H9 (cell line): ENCODE measurements at regions not wholly inside any gene's neighbourhood (a gene's known extent, or its start where the extent isn't known, plus 50 kb on each side); places are given as distances from the start of the nearest gene placed in this dataset.
A peak's percentile ranks its signal among the peaks of the same experiment; 100 is the strongest.

ENCODE experiments used
- DNase-seq: peaks from one replicate; pipeline ENCODE4 v3.0.0-alpha.2; 2017
- H2AFZ ChIP-seq: one replicate; pipeline ENCODE4 v1.6.1; 2013; ENCODE audit warnings: mild to moderate bottlenecking, low read length, control low read depth, moderate library complexity
- H2AK5ac ChIP-seq: 2 replicates; pipeline ENCODE4 v1.6.1; 2013; ENCODE audit warnings: low read length, control low read depth, mixed read lengths; ENCODE audit not compliant: insufficient read length
- H2BK120ac ChIP-seq: one replicate; pipeline ENCODE4 v1.6.1; 2013; ENCODE audit warnings: low read depth, mild to moderate bottlenecking, low read length, control low read depth, inconsistent platforms; ENCODE audit not compliant: poor library complexity, severe bottlenecking
- H2BK12ac ChIP-seq: 2 replicates; pipeline ENCODE4 v1.6.1; 2013; ENCODE audit warnings: low read length, control low read depth, mixed read lengths, low read depth; ENCODE audit not compliant: insufficient read length
- H2BK15ac ChIP-seq: 2 replicates; pipeline ENCODE4 v1.6.1; 2013; ENCODE audit warnings: low read depth, low read length, control low read depth
- H2BK20ac ChIP-seq: one replicate; pipeline ENCODE4 v1.6.1; 2013; ENCODE audit warnings: low read depth, mild to moderate bottlenecking, low read length, control low read depth, inconsistent platforms; ENCODE audit not compliant: poor library complexity, severe bottlenecking
- H2BK5ac ChIP-seq: 2 replicates; pipeline ENCODE4 v1.6.1; 2013; ENCODE audit warnings: low read length, control low read depth, mixed read lengths; ENCODE audit not compliant: insufficient read length
- H3K14ac ChIP-seq: 2 replicates; pipeline ENCODE4 v1.6.1; 2013; ENCODE audit warnings: low read length, control low read depth; ENCODE audit not compliant: insufficient read depth
- H3K18ac ChIP-seq: 2 replicates; pipeline ENCODE4 v1.6.1; 2013; ENCODE audit warnings: low read depth, mild to moderate bottlenecking, mixed read lengths, low read length, control low read depth; ENCODE audit not compliant: insufficient read length
- H3K23ac ChIP-seq: 2 replicates; pipeline ENCODE4 v1.6.1; 2013; ENCODE audit warnings: low read length, control low read depth, mixed read lengths, low read depth; ENCODE audit not compliant: insufficient read length
- H3K23me2 ChIP-seq: 2 replicates; pipeline ENCODE4 v1.6.1; 2013; ENCODE audit warnings: low read depth, mild to moderate bottlenecking, mixed read lengths, low read length, control low read depth; ENCODE audit not compliant: insufficient read length, poor library complexity, severe bottlenecking
- H3K27ac ChIP-seq: 2 replicates; pipeline ENCODE4 v1.5.1; 2013; ENCODE audit warnings: low read length, control low read depth, mixed read lengths, low read depth; ENCODE audit not compliant: insufficient read length
- H3K27me3 ChIP-seq: 2 replicates; pipeline ENCODE4 v1.6.1; 2013; ENCODE audit warnings: low read length, control low read depth, inconsistent platforms; ENCODE audit not compliant: insufficient read depth
- H3K4ac ChIP-seq: 2 replicates; pipeline ENCODE4 v1.6.1; 2013; ENCODE audit warnings: low read depth, mild to moderate bottlenecking, control low read depth, inconsistent platforms, low read length, moderate library complexity
- H3K4me1 ChIP-seq: 2 replicates; pipeline ENCODE4 v1.6.1; 2013; ENCODE audit warnings: low read length, control low read depth, inconsistent platforms; ENCODE audit not compliant: insufficient read depth
- H3K4me2 ChIP-seq: 2 replicates; pipeline ENCODE4 v1.6.1; 2013; ENCODE audit warnings: low read length, control low read depth, mixed read lengths; ENCODE audit not compliant: insufficient read length, insufficient read depth
- H3K56ac ChIP-seq: 2 replicates; pipeline ENCODE4 v1.6.1; 2013; ENCODE audit warnings: low read depth, mild to moderate bottlenecking, mixed read lengths, low read length, control low read depth; ENCODE audit not compliant: insufficient read length
- H3K79me1 ChIP-seq: 2 replicates; pipeline ENCODE4 v1.6.1; 2013; ENCODE audit warnings: low read depth, mild to moderate bottlenecking, moderate library complexity, low read length, control low read depth, inconsistent platforms; ENCODE audit not compliant: insufficient read depth, poor library complexity, severe bottlenecking
- H3K79me2 ChIP-seq: 2 replicates; pipeline ENCODE4 v1.6.1; 2013; ENCODE audit warnings: low read length, control low read depth, inconsistent platforms; ENCODE audit not compliant: insufficient read depth
- H3K9ac ChIP-seq: 2 replicates; pipeline ENCODE4 v1.6.1; 2013; ENCODE audit warnings: low read length, control low read depth, mixed read lengths; ENCODE audit not compliant: insufficient read length; ENCODE audit errors: extremely low read depth
- H3K9me3 ChIP-seq: one replicate; pipeline ENCODE4 v1.6.1; 2013; ENCODE audit warnings: low read depth, low read length, inconsistent platforms; ENCODE audit not compliant: control insufficient read depth
- H3T11ph ChIP-seq: one replicate; pipeline ENCODE4 v1.6.1; 2013; ENCODE audit warnings: mild to moderate bottlenecking, low read length, control low read depth, inconsistent platforms
- H4K20me1 ChIP-seq: one replicate; pipeline ENCODE4 v1.6.1; 2013; ENCODE audit not compliant: control insufficient read depth, insufficient read length, insufficient read depth
- H4K5ac ChIP-seq: 2 replicates; pipeline ENCODE4 v1.6.1; 2013; ENCODE audit warnings: low read depth, mild to moderate bottlenecking, mixed read lengths, low read length, control low read depth; ENCODE audit not compliant: insufficient read length
- H4K8ac ChIP-seq: replicated peaks from 2 replicates; pipeline ENCODE4 v1.6.1; 2013; ENCODE audit warnings: low read length, control low read depth, mixed read lengths, low read depth; ENCODE audit not compliant: insufficient read length
- H4K91ac ChIP-seq: 2 replicates; pipeline ENCODE4 v1.6.1; 2013; ENCODE audit warnings: low read depth, mild to moderate bottlenecking, moderate library complexity, mixed read lengths, low read length, control low read depth; ENCODE audit not compliant: insufficient read length
- H3K27ac Mint-ChIP-seq, 3 experiments: 2 replicates in 2 of 3; 3 replicates in 1 of 3; pipeline ENCODE4 v1.8.0; 2020 to 2021; ENCODE audit warnings: mixed read lengths in 3 of 3, mild to moderate bottlenecking in 1 of 3, moderate library complexity in 1 of 3
- H3K27me3 Mint-ChIP-seq: 2 replicates; pipeline ENCODE4 v1.8.0; 2021; ENCODE audit warnings: low read depth, mild to moderate bottlenecking, moderate library complexity, mixed read lengths
- H3K36me3 Mint-ChIP-seq, 3 experiments: 2 replicates in 2 of 3; 3 replicates in 1 of 3; pipeline ENCODE4 v1.8.0; 2020 to 2021; ENCODE audit warnings: low read depth in 3 of 3, mixed read lengths in 3 of 3; ENCODE audit not compliant: insufficient read depth in 1 of 3
- H3K4me1 Mint-ChIP-seq, 2 experiments: 2 replicates each; pipeline ENCODE4 v1.8.0; 2020; ENCODE audit warnings: mixed read lengths in 2 of 2
- H3K4me3 Mint-ChIP-seq, 2 experiments: 2 replicates in 1 of 2; 3 replicates in 1 of 2; pipeline ENCODE4 v1.8.0; 2020 to 2021; ENCODE audit warnings: mild to moderate bottlenecking in 2 of 2, mixed read lengths in 2 of 2, moderate library complexity in 1 of 2
- H3K9me3 Mint-ChIP-seq, 2 experiments: 2 replicates in 1 of 2; 3 replicates in 1 of 2; pipeline ENCODE4 v1.8.0; 2020; ENCODE audit warnings: mild to moderate bottlenecking in 2 of 2, mixed read lengths in 2 of 2, moderate library complexity in 1 of 2
- CTCF ChIP-seq: fragments of 200-600 bp; sonication (generic); conservative IDR thresholded peaks from 3 replicates; pipeline ENCODE4 v1.8.0; 2021; ENCODE audit warnings: antibody characterized with exemption, mild to moderate bottlenecking
- WGBS: extraction: QIAGEN DNeasy Blood & Tissue Kit; methylation state at CpG from one replicate; pipeline ENCODE4 v1.1.7; 2013; ENCODE audit warnings: missing lambda C conversion rate, low lambda C conversion rate, mixed read lengths; ENCODE audit not compliant: insufficient read length; ENCODE audit errors: extremely low coverage; 5-methylcytosine and 5-hydroxymethylcytosine counted together

- Histone ChIP-seq H2BK120ac (no peak overlapping the region), H3K9ac (no peak overlapping the region), H3K79me1 (no peaks in the 10 kb centered on the region), H4K5ac (no peak overlapping the region), H3K14ac (no peak overlapping the region), H2BK5ac (no peak overlapping the region), H3K18ac (no peak overlapping the region), H3K4me2 (no peak overlapping the region), H3K79me2 (no peaks in the 10 kb centered on the region), H3K27me3 (no peaks in the 10 kb centered on the region), H4K91ac (no peak overlapping the region), H2AK5ac (no peak overlapping the region), H3K23ac (no peak overlapping the region), H2BK15ac (no peak overlapping the region), H3T11ph (no peak overlapping the region), H3K9me3 (no peaks in the 10 kb centered on the region), H3K4ac (no peak overlapping the region), H2BK20ac (no peak overlapping the region), H3K23me2 (no peaks in the 10 kb centered on the region), H3K56ac (no peak overlapping the region), H3K27ac (no peak overlapping the region), H4K8ac (no peak overlapping the region), H2AFZ (no peak overlapping the region), H2BK12ac (no peak overlapping the region), H3K4me1 (no peaks in the 10 kb centered on the region), H4K20me1 (no peaks in the 10 kb centered on the region)
- no CpG with 5 or more reads among the region's 2 CpGs for WGBS
- TF ChIP-seq CTCF, result peak; percentile 71
- DNase-seq, result no peak
- no peak overlapping the region for H3K27ac Mint-ChIP-seq
- no peaks in the 10 kb centered on the region for H3K36me3 Mint-ChIP-seq
- no peaks in the 10 kb centered on the region for H3K9me3 Mint-ChIP-seq
- H3K4me1 Mint-ChIP-seq, result peaks cover 3 to 8% of the 10 kb centered on the region in 2 experiments
- no peak overlapping the region for H3K4me3 Mint-ChIP-seq
- H3K27me3 Mint-ChIP-seq, result no peaks in the 10 kb centered on the region; the same call in 1 of the 2 replicates
Measured at GRCh38 chr3:124246949-124247348, 255.0 kb upstream of the ROPN1 start.
